ENCODE measurements at regions not wholly inside any gene's neighbourhood (a gene's known extent, or its start where the extent isn't known, plus 50 kb on each side); places are given as distances from the start of the nearest gene placed in this dataset.

GRCh38 chr9:16158093-16158492 lies 605.2 kb downstream of the CCDC171 start:
- no peak for DNase-seq (ENCODE audit: low read depth)

- no peak for DNase-seq (ENCODE audit: low read depth)
Observed at GRCh38 chr9:16161483-16161882, 608.6 kb downstream of the CCDC171 start.

GRCh38 chr9:16170119-16170518 lies 617.3 kb downstream of the CCDC171 start:
- DNase-seq (ENCODE audit: low read depth): no peak

GRCh38 chr9:16171911-16172310 lies 619.1 kb downstream of the CCDC171 start:
- DNase-seq (ENCODE audit: low read depth): no peak

GRCh38 chr9:16172796-16173195 lies 620.0 kb downstream of the CCDC171 start:
- no peak for DNase-seq (ENCODE audit: low read depth)

- DNase-seq (ENCODE audit: low read depth): no peak
Observed at GRCh38 chr9:16174915-16175314, 622.1 kb downstream of the CCDC171 start.

- no peak for DNase-seq (ENCODE audit: low read depth)
Observed at GRCh38 chr9:16175461-16175860, 622.6 kb downstream of the CCDC171 start.

- DNase-seq (ENCODE audit: low read depth): no peak
Observed at GRCh38 chr9:16178294-16178693, 625.5 kb downstream of the CCDC171 start.

GRCh38 chr9:16179566-16179965 lies 626.7 kb downstream of the CCDC171 start:
- no peak for DNase-seq (ENCODE audit: low read depth)

GRCh38 chr9:16180091-16180490 lies 627.2 kb downstream of the CCDC171 start:
- DNase-seq (ENCODE audit: low read depth): no peak

- DNase-seq (ENCODE audit: low read depth): no peak
Observed at GRCh38 chr9:16180546-16180945, 627.7 kb downstream of the CCDC171 start.

GRCh38 chr9:16181539-16181938 lies 628.7 kb downstream of the CCDC171 start:
- DNase-seq (ENCODE audit: low read depth): no peak

- no peak for DNase-seq (ENCODE audit: low read depth)
Observed at GRCh38 chr9:16182784-16183183, 629.9 kb downstream of the CCDC171 start.

- DNase-seq (ENCODE audit: low read depth): no peak
Observed at GRCh38 chr9:16184964-16185646, 632.3 kb downstream of the CCDC171 start.

GRCh38 chr9:16191191-16191590 lies 638.3 kb downstream of the CCDC171 start:
- DNase-seq (ENCODE audit: low read depth): no peak

- DNase-seq (ENCODE audit: low read depth): peak; percentile 54
Observed at GRCh38 chr9:16191691-16192402, 639.0 kb downstream of the CCDC171 start.

- DNase-seq (ENCODE audit: low read depth): no peak
Observed at GRCh38 chr9:16192403-16193017, 639.7 kb downstream of the CCDC171 start.

GRCh38 chr9:16193066-16193465 lies 640.2 kb downstream of the CCDC171 start:
- DNase-seq (ENCODE audit: low read depth): no peak

- no peak for DNase-seq (ENCODE audit: low read depth)
Observed at GRCh38 chr9:16196206-16196605, 643.4 kb downstream of the CCDC171 start.

- DNase-seq (ENCODE audit: low read depth): no peak
Observed at GRCh38 chr9:16197578-16198370, 644.9 kb downstream of the CCDC171 start.

- DNase-seq (ENCODE audit: low read depth): no peak
Observed at GRCh38 chr9:16198996-16199395, 646.2 kb downstream of the CCDC171 start.

GRCh38 chr9:16202221-16202620 lies 649.4 kb downstream of the CCDC171 start:
- DNase-seq (ENCODE audit: low read depth): no peak

All from GM04504 (cell line).